Endodermal cell (in vitro differentiated cells): ENCODE measurements at regions not wholly inside any gene's neighbourhood (a gene's known extent, or its start where the extent isn't known, plus 50 kb on each side); places are given as distances from the start of the nearest gene placed in this dataset.

ENCODE experiments used
- DNase-seq: peaks from one replicate; pipeline ENCODE4 v3.0.0-alpha.2; 2017
- H3K27ac ChIP-seq: 2 replicates; pipeline ENCODE4 v1.5.1; 2013; ENCODE audit warnings: mild to moderate bottlenecking, low read depth, low read length, moderate library complexity
- H3K27me3 ChIP-seq: 2 replicates; pipeline ENCODE4 v1.6.1; 2013; ENCODE audit warnings: mild to moderate bottlenecking, low read length, moderate library complexity; ENCODE audit not compliant: insufficient read depth, control insufficient read depth, poor library complexity, severe bottlenecking
- H3K36me3 ChIP-seq: 2 replicates; pipeline ENCODE4 v1.7.0; 2013; ENCODE audit warnings: mild to moderate bottlenecking, low read length, moderate library complexity; ENCODE audit not compliant: control insufficient read depth, insufficient read depth
- H3K4me1 ChIP-seq: one replicate; pipeline ENCODE4 v1.7.0; 2013; ENCODE audit warnings: low read length; ENCODE audit not compliant: control insufficient read depth, insufficient read depth
- H3K4me3 ChIP-seq: 2 replicates; pipeline ENCODE4 v1.5.1; 2013; ENCODE audit warnings: mild to moderate bottlenecking, low read length, moderate library complexity
- H3K9ac ChIP-seq: 2 replicates; pipeline ENCODE4 v1.6.1; 2013; ENCODE audit warnings: mild to moderate bottlenecking, low read length, moderate library complexity; ENCODE audit not compliant: poor library complexity, severe bottlenecking; ENCODE audit errors: extremely low read depth
- H3K9me3 ChIP-seq: 2 replicates; pipeline ENCODE4 v1.6.1; 2013; ENCODE audit warnings: mild to moderate bottlenecking, low read length, moderate library complexity; ENCODE audit not compliant: control insufficient read depth
- H3K27ac Mint-ChIP-seq: 2 replicates; pipeline ENCODE4 v1.8.0; 2020; ENCODE audit warnings: mixed read lengths
- H3K27me3 Mint-ChIP-seq: 2 replicates; pipeline ENCODE4 v1.8.0; 2021; ENCODE audit warnings: mild to moderate bottlenecking, mixed read lengths; ENCODE audit not compliant: insufficient read depth
- H3K36me3 Mint-ChIP-seq: 2 replicates; pipeline ENCODE4 v1.8.0; 2020; ENCODE audit warnings: low read depth, mixed read lengths
- H3K4me1 Mint-ChIP-seq: 2 replicates; pipeline ENCODE4 v1.8.0; 2020; ENCODE audit warnings: mixed read lengths
- H3K4me3 Mint-ChIP-seq: 2 replicates; pipeline ENCODE4 v1.8.0; 2020; ENCODE audit warnings: mild to moderate bottlenecking, moderate library complexity, mixed read lengths
- H3K9me3 Mint-ChIP-seq: 2 replicates; pipeline ENCODE4 v1.8.0; 2020; ENCODE audit warnings: mild to moderate bottlenecking, mixed read lengths
- CTCF ChIP-seq: fragments of 200-600 bp; sonication (generic); conservative IDR thresholded peaks from 2 replicates; pipeline ENCODE4 v1.5.0; 2021; ENCODE audit warnings: antibody characterized with exemption, mild to moderate bottlenecking
- whole genome bisulfite sequencing, 2 experiments: methylation state at CpG; one replicate each; pipeline versions ENCODE4 v1.1.5 to v1.1.7; 2013; ENCODE audit warnings: missing lambda C conversion rate in 2 of 2, mixed read lengths in 1 of 2; ENCODE audit not compliant: insufficient coverage in 1 of 2, insufficient read length in 1 of 2; 5-methylcytosine and 5-hydroxymethylcytosine counted together

GRCh38 chr14:45743884-45744283 lies 490.9 kb upstream of the MIS18BP1 start:
- H3K36me3 Mint-ChIP-seq: no peaks in the 10 kb centered on the region
- no peak overlapping the region for H3K4me3 Mint-ChIP-seq
- Histone ChIP-seq H3K9ac (no peak overlapping the region), H3K27ac (no peak overlapping the region), H3K4me1 (no peaks in the 10 kb centered on the region), H3K9me3 (no peaks in the 10 kb centered on the region), H3K27me3 (no peaks in the 10 kb centered on the region), H3K36me3 (no peaks in the 10 kb centered on the region), H3K4me3 (no peak overlapping the region)
- no peaks in the 10 kb centered on the region for H3K9me3 Mint-ChIP-seq
- no peak for TF ChIP-seq CTCF
- 90 to 94% methylated on average over 3 of the region's 5 CpGs for WGBS, 2 experiments
- no peaks in the 10 kb centered on the region for H3K4me1 Mint-ChIP-seq
- H3K27ac Mint-ChIP-seq: no peak overlapping the region
- no peaks in the 10 kb centered on the region for H3K27me3 Mint-ChIP-seq
- no peak for DNase-seq

DNA sequence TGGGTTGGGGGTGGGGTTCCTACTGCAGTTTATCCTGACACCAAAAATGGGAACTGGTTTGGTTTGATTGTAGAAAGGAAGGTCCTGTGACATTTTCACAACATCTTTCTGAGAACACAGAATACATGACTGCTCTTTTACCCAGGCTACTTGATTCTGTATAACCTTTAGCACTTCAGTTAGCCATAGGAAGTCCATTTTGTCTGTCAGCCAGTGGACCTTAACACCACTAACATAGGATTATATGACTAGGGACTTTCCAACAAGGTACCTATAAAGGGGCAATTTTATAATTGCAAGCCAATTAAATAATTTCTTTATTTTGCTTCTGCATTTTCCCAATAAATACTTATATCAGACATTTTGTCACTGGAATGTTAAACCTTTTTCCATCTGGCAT lies 489.2 kb upstream of the MIS18BP1 start:
- Mint-ChIP-seq H3K4me1 (no peaks in the 10 kb centered on the region), H3K27me3 (no peaks in the 10 kb centered on the region), H3K9me3 (no peaks in the 10 kb centered on the region), H3K27ac (no peak overlapping the region), H3K4me3 (no peak overlapping the region), H3K36me3 (no peaks in the 10 kb centered on the region)
- Histone ChIP-seq H3K27ac (no peak overlapping the region), H3K4me1 (no peaks in the 10 kb centered on the region), H3K9me3 (no peaks in the 10 kb centered on the region), H3K9ac (no peak overlapping the region), H3K27me3 (no peaks in the 10 kb centered on the region), H3K4me3 (no peak overlapping the region), H3K36me3 (no peaks in the 10 kb centered on the region)
- TF ChIP-seq CTCF: no peak
- no peak for DNase-seq

DNA sequence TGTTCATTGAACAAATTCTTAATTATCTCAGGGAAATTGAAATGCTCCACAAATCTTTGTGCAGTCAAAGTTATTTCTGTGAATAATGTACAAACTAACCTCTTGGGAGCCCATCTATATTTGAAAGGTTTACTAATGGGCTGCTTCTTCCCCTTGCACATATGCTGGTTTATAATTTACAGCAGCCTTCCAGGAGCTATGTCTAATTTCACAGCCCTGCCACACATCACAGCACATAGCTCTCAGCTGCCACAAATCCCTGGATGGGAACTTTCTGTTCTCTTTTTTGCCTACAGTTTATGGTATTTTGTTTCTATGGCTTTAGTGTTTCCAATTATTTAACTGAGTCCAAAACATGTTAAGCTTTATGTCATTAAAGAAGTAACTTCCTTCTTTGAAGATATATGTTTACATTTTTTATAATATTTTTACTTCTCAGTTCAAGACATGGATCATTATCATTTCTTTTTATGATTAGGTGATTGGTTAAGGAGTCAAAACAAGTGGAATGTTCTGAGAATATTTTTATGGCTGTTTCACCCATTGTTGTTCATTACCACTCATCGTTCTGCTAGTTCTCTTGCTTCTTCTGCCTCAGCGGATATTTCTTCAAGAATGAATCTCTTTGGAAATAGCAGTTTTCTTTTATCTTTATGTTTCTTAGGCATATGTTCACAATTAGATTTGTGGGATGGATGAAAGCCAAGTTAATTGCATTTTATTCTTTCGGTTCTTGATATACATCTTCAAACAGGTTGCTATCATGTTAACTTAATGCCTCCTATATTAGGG lies 475.6 kb upstream of the MIS18BP1 start:
- no peaks in the 10 kb centered on the region for H3K4me1 Mint-ChIP-seq
- H3K36me3 Mint-ChIP-seq: no peaks in the 10 kb centered on the region
- Histone ChIP-seq H3K4me1 (no peaks in the 10 kb centered on the region), H3K36me3 (no peaks in the 10 kb centered on the region), H3K27me3 (no peaks in the 10 kb centered on the region), H3K4me3 (no peak overlapping the region), H3K9ac (no peak overlapping the region), H3K9me3 (no peaks in the 10 kb centered on the region), H3K27ac (no peak overlapping the region)
- WGBS, 2 experiments: 83 to 100% methylated on average over 1 to 2 of the region's 3 CpGs
- H3K27ac Mint-ChIP-seq: no peak overlapping the region
- H3K9me3 Mint-ChIP-seq: no peaks in the 10 kb centered on the region
- no peak for TF ChIP-seq CTCF
- DNase-seq: no peak
- H3K27me3 Mint-ChIP-seq: no peaks in the 10 kb centered on the region
- no peak overlapping the region for H3K4me3 Mint-ChIP-seq
